ENCODE measurements at regions not wholly inside any gene's neighbourhood (a gene's known extent, or its start where the extent isn't known, plus 50 kb on each side); places are given as distances from the start of the nearest gene placed in this dataset.
"Not testable (repeated sequence)": the region's sequence is repeated elsewhere in the genome, so short reads cannot be mapped to it uniquely, and the experiment has no call there.

DNA sequence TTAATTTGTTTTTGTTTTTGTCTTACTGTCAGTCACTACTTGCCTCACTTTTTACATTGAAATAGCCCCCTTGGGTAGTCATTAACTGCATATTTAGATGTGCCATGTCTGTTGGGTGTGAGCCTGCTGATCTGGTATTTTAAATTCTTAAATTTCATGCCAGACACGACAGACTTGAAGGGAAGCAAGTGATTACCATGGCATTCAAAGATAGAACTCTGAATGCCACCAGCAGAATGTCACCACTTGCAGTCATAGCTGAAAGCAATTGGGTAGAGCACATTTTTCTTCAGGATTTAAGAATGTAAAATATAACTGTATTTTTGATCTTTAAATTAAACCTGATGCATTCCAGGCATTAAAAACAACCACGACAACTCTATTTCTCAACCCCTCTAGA, 396.5 kb upstream of the ATP10A start:
- no peak for DNase-seq

DNA sequence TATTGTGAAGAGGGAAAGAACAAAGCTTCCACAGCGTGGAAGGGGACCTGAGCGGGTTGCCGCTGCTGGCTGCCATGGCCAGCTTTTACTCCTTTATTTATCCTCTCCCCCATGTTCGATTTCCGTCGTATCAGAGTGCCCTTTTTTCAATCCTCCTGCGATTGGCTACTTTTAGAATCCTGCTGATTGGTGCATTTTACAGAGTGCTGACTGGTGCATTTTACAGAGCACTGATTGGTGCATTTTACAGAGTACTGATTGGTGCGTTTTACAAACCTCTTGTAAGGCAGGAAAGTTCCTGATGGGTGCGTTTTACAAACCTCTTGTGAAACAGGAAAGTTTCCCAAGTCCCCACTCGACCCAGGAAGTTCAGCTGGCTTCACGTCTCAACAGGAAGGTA, 381.7 kb upstream of the ATP10A start:
- DNase-seq = not testable (repeated sequence)

DNA sequence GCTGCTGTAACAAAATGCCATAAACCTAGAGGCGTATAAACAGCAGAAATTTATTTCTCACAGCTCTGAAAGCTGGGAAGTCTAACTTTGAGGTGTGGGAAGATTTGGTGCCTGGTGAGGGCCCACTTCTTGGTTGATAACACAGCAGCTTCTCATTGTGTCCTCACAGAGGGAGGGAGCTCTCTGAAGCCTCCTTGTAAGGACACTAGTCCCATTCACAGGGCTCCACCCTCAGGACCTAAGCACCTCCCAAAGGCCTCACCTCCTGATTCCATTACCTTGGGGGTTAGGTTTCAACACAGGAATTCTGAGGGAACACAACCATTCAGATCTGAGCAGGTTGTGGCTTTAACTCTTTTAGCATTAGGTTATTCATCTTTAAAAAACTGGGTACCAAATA, 380.3 kb upstream of the ATP10A start:
- no peak for DNase-seq

DNA sequence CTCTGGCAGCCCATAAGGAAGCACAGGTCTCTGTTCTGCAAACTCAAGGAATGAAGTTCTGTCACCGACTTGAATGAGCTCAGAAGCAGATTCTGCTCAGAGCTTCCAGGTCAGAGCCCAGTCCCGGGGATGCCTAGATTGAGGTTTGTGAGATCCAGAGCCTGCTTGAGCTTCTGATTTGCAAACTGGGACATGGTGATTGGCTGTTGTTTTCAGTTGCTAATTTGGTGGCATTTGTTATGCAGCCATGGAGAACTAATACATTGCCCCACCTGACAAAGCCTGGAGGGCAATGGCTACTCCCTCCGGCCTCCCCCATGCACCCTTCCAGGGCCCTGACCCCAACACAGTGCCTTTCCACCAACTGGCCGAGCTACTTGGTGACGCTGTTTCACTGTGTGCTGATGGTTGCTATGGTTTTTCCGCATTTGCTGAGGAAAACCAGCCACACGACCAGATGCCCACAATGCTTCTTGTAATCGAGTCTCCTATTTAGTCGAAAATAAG, 379.5 kb upstream of the ATP10A start:
- no peak for DNase-seq

DNA sequence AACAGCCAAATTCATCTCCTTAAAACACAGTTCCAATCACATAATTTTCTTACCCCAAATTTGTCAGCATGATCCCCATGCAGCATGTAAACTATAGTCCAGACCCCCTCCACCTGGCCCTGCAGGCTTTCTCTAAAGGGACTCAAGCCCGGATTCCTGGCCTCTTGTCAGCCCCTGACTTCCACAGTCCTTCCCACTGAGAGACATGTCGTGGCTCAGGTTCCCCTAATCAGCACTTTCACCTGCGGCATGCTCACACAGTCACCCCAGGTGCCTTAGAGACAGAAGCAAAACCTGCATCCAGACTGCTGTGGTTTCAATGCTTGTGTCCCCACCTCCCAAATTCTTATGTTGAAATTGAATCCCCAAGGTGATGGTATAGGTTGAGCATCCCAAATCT, 372.7 kb upstream of the ATP10A start:
- no peak for DNase-seq

DNA sequence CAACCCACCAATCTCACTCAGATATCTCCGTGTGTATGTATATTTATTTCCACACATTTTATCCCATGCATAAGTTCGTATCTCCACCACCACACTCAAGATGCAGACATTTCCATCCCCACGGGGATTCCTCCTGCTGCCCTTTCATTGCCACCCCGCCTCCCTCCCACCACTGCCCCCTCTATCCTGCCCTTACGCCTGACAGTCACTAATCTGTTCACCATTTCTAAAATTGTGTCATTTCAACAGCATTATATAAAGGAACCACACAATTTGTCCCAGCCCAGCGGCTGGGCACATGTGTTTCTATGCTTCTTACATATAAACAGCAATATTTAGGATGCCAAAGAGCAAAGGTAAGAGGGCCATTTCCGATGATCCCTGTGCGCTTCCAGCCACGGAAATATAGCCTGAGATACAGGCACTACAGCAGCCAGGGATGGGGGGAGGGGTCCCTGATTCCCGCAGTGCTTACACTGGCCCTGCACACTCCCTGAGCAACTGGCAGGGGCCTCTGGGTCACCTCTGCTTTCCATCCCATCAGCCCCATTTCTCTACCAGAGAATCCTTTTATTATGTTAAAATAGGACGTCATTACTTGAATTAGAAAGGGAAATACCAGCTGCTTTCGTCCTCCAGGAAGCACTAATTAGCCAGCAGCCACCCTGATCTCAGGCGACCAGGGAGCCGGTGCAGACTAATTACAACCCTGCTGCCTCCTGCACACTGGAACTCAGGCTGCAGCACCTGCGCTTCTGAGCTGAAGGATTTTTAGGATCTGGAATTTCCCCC, 372.0 kb upstream of the ATP10A start:
- DNase-seq = no peak

DNA sequence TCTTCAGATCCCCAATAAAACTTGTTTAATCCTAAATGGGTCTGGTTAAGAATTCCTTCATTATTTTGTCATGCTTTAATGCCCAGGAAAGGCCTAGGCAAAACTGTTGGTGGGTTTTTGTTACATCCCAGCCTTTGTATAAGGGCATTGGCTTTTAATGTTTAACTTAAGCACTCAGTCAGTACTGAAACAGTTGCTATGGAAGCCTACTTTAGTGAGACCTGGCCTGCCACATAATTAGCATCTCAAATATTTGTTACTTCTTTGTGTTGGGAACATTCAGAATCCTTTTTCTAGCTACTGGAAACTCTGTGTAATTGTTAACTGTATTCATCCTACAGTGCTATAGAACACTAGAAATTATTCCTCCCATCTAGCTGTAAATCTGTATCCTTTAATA, 369.6 kb upstream of the ATP10A start:
- DNase-seq = no peak

DNA sequence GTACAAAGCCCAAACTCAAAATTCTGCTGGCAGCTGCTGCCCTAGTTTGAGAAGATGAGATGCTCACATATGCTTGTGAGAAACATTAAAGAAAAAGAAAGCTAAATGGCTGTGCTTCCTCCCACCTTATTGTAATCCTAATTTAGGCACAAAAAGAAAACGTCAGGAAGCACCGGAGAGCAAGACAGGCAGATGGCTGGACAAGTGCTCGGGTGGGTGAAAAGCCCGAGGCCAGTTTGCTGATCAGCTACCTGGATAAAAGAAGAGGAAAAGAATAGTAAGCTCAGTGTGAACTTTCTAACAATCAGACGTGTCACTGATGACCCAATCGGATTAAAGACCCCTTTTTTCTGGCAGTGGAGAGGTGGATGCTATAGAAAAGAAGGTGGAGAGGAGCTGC, 368.0 kb upstream of the ATP10A start:
- no peak for DNase-seq

DNA sequence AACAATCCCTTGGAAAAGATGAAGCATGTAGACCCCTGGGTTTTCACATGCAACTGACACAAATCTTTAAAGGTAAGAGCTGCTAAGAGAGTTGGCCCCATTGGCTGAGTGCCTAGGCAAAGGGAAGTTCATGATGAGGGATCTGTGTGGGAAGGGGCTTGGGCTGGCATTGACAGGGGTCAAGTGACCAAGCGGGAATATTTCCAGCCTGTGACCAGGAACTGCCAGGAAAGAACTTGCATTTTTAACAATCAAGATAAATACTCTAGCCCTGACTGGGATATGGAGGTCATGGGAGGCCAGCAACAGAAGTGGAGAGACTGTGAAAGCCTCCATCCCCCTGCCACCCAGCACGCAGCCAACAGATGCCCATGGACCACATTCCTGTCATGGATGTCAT, 361.1 kb upstream of the ATP10A start:
- no peak for DNase-seq

DNA sequence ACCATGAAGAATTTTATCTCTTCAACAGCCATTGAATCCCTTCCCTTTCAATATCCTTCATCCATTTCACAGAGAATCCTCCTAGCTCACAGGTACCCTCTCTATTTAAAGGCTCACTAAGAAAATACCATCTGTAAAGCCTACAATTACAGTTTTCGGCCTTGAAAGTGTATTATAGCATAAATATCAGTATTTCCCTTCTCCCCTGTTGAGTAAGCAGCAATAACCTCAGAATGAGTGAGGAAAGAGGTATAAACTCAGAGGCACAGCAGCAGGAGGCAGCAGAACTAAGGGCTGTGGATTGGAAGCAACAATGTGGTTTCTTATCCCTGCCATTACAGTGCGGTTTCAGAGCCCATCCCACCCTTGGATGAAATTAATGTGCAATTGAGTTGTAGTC, 360.6 kb upstream of the ATP10A start:
- no peak for DNase-seq

DNA sequence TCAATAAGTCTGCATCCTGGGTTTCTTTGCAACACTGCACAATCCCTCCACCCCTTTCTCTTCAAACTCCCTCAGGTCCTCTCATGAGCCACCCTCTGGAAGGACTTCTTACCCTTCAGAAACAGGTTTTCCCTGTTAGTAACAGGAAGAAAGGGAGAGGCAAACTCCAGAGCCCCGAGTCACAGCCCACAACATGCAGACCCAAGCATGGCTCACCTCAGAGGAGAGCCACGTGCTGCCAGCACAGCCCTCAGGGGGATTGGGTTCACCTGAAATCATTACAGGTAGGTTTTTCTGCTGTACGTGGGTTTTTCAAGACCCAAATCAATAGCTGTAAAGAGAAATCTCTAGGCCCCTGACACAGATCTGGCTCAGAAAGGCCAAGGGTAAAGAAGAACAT, 359.7 kb upstream of the ATP10A start:
- no peak for DNase-seq

DNA sequence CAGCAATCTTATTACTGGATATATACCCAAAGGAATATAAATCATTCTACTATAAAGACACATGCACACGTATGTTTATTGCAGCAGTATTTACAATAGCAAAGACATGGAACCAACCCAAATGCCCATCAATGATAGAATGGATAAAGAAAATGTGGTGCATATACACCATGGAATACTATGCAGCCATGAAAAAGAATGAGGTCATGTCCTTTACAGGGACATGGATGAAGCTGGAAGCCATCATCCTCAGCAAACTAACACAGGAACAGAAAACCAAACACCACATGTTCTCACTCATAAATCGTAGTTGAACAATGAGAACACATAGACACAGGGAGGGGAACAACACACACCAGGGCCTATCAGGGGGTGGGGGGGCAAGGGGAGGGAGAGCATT, 353.9 kb upstream of the ATP10A start:
- not testable (repeated sequence) for DNase-seq

DNA sequence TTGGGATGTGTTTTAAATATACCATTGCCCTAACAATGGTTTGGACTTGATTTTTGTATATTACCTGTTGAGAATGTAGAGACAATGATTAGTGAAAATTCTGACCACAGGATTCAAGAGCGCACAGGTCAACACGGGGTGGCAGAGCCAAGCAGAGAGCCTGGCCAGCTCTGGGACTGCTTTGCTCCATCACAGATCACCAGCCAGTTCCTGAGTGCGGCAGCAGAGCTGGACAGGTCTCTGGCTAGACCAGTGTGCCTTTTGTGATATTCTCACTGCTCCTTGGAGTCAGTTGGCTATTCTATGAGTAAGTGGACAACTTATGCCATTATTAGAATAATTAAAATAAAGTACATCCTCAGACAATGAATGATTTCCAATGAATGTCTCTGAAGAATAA, 351.2 kb upstream of the ATP10A start:
- DNase-seq = no peak

DNA sequence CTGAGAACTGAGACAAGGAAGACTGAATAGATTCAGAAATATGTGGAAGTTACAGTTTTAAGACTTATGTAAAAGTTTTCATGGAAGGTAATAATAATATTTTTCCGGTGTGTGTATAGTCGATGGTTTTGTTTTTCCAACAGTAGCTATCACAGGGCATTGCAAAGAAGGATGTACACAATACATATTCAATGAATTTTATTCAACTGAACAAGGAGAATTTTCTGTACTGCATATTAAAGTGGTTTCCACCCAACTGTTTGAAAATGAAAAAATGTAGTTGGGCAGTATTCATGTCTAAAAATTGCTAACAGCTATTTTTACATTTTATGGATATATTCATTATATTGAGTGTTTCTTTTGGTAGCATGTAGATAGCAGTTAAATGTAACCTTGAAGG, 350.3 kb upstream of the ATP10A start:
- no peak for DNase-seq

DNA sequence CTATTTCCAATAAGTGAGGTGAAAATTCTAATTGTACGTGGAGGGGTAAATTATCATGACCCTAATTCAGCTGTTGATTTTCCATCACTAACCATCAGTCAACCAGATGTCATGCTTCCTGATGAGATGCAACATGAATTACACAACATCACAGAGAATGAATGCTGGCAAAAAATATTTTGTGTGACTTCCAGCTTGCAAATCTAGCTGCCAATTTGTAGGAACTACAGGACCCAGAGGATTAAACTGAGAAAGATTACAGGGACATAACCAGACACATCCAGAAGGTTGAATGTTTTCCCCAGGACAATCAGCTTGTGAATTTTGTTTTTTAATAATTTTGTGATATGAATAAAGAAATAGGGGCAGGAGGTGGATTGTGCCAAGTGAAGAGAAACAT, 349.0 kb upstream of the ATP10A start:
- DNase-seq = no peak

DNA sequence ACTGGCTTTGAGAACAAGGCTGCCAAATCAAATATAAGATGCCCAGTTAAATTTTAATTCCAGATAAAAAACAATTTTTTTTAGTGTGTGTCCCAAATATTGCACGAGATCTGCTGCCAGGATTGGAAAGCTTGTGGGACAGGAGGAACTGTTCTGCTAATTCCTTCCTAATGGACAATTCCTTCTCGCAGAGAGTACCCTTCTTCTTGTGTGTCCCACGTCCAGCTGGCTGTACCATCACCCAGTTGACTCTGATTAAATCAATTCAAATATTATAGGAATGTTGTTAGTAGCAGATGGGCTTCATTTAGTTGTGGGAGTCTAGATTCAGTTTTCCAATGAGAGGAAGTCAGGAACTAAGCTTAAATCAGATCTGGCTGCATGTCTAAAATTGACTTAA, 347.9 kb upstream of the ATP10A start:
- no peak for DNase-seq

DNA sequence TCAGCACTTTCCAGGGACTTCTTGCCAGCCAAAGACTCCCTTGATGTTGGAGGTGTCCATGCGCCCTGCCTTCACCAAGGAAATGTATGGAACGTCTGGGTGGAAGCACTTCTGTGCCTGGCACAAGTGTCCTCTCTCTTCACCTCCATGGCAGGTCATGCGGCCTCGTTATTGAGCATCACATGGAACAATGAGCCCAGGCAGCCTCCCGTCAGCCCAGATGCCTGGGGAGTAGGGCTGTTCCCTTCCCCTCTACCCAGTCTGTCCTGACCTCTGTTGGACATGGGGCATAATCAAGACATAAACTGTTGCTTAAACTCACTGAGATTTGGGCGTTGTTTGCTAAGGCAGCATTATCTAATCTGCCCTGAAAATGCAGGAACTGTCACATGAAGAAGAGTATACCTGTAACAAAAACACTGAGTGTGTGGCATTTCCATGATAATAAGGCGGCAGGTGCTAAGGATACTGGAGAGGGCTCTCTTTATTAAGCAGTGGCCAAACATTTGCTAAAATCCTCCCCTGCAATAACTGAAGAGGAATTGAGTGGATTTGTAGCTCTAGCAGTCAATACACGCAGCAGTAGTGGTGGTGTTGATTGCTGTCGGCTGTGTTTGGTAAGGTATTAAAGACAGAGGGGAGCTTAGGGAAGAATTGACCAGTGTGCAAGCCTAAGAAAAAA, 338.2 kb upstream of the ATP10A start:
- no peak for DNase-seq

DNA sequence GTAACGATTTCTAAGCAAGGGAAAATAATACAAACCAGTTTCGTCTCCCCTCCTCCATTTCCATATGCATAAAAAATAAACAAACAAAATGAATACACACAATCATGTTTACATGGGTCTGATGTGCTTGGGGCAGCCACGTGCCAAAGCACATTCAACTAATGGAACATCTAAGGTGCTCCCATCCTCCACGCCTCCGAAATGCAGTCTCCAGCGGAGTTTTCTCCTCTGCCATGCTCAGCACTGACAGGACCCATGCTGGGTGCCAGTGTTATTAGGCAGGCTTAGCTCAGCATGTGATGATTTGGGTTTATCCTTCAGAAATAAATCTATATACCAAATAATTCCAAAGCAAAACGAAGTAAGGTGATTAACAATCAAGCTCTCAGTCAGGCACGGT, 337.3 kb upstream of the ATP10A start:
- no peak for DNase-seq

DNA sequence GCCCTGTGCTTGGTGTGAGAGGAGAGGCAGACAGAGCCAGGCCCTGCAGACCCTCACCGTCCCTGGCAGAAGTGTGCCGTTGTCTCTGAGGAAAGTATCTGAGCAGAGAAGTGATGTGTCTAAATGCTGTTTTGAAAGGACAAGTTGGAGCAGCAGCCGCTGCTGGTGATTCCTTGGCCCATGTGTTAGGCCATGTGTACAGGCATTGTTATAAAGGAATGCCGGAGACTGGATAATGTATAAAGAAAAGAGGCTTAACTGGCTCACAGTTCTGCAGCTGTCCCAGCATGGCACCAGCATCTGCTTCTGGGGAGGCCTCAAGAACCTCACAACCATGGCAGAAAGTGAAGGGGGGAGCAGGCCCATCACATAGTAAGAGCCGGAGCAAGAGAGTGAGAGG, 334.6 kb upstream of the ATP10A start:
- no peak for DNase-seq

DNA sequence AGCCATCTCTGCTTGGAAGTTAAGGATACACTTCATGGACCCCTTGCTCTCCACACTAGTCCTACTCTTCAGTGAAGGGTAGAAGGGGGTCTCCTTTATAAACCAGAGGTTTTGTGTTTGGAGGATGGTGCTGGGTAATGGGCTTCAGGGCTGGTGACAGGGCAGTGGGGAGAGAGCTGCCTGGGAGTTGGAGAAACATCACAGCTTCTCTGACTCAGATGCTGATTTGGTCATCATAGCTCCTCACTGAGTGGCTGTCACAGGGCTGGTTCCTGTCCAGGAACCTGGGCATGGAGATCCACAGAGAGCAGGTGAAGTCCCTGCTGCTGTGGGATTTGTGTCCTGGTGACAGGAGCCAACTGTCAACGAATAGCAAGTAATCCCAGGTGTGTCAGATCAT, 333.9 kb upstream of the ATP10A start:
- no peak for DNase-seq

DNA sequence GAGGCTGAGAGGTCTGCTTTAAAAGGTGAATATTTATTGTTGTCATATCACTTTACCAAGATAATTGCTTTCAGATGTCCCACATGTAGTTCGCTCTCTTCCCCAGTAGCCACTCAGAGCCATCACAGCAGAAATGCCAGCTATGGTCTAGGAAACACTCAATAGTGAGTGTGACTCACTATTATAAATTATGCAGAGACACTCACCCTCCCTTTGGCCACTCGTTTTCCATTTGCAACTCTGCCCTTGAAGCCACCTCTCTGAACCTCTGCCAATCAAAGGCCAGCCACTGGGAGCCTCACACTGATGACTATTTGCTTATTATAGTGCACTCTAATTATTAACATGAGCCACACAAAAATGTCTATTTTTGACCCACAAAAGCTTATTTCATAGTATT, 328.1 kb upstream of the ATP10A start:
- DNase-seq = no peak

DNA sequence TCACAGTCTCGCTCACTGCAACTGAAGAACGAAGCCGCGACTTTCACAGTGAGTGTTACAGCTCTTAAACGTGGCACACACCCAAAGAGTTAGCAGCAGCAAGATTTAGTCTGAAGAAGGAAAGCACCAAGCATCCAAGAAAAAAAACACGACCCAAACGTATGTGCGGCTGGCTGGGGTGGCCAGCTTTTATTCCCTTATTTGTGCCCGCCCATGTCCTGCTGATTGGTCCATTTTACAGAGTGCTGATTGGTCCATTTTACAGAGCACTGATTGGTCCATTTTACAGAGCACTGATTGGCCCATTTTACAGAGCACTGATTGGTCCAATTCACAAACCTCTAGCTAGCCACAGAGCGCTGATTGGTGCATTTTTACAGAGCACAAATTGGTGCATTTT, 323.0 kb upstream of the ATP10A start:
- DNase-seq = not testable (repeated sequence)

DNA sequence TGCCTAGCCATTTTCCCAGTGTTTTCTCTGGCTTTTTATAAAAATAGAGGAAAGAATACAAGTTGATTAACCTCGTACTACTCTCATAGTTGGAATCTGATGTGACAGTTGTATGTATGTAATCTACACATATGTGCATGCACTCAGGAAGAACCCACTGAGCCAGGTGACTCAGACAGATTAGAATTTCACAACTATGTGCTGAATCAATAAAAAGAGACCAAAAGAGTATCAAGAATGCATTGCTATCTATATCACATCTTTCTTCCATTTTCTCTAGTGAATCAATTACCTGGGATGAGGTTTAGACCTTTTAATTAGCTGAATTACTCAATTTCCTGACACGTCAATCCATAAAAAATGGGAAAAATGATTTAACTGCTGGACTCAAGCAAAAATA, 319.3 kb upstream of the ATP10A start:
- DNase-seq = no peak

DNA sequence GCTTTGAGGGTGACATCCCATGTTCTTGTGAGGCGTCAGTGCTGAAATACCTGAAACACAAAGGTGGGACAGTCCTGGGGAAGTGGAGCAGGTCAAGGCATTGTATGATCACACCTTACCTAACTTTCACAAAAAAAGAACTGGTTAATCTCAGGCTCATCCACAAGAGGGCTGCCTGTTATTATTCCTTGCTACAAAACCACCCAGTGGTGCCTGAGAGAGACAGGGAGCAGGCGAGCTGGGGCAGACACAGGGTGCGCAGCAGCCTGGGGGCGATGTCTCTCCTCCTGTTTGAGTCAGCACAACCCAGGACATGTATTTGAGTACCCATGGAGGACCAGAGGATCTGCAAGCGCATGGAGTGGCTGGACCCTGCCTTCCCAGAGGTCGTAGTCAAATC, 316.8 kb upstream of the ATP10A start:
- no peak for DNase-seq
